ENCODE measurements at regions not wholly inside any gene's neighbourhood (a gene's known extent, or its start where the extent isn't known, plus 50 kb on each side); places are given as distances from the start of the nearest gene placed in this dataset.

DNA sequence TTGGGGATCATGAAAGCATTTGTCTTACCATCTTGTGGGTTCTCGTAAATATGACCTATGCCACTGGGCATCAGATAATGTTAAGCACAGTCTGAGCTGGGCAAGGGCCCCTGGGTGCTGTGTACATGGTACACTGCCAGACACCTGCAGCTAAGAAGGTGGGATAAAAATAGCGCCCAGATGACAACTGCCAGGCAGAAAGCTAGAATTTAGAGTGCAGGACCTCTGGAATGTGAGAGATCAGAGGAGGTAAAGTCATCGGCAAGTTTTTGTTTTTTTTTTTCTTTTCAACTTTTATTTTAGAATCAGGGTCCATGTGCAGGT, 53.8 kb upstream of the CYRIA start:
- TF ChIP-seq, protein P1, sequence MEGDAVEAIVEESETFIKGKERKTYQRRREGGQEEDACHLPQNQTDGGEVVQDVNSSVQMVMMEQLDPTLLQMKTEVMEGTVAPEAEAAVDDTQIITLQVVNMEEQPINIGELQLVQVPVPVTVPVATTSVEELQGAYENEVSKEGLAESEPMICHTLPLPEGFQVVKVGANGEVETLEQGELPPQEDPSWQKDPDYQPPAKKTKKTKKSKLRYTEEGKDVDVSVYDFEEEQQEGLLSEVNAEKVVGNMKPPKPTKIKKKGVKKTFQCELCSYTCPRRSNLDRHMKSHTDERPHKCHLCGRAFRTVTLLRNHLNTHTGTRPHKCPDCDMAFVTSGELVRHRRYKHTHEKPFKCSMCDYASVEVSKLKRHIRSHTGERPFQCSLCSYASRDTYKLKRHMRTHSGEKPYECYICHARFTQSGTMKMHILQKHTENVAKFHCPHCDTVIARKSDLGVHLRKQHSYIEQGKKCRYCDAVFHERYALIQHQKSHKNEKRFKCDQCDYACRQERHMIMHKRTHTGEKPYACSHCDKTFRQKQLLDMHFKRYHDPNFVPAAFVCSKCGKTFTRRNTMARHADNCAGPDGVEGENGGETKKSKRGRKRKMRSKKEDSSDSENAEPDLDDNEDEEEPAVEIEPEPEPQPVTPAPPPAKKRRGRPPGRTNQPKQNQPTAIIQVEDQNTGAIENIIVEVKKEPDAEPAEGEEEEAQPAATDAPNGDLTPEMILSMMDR (IDR thresholded peaks at IDR 0.05): no peak
- no peak for TF ChIP-seq POLR2A (IDR thresholded peaks at IDR 0.05)

All from esophagus squamous epithelium (tissue), 4 donors.